GM21825 (cell line): ENCODE measurements at regions not wholly inside any gene's neighbourhood (a gene's known extent, or its start where the extent isn't known, plus 50 kb on each side); places are given as distances from the start of the nearest gene placed in this dataset.

Experiments
- ATAC-seq: cut with Tn5 transposase; IDR thresholded peaks from one replicate; pipeline ENCODE4 v1.9.1; 2021; ENCODE audit warnings: mild to moderate bottlenecking, moderate library complexity; ENCODE audit not compliant: unreplicated experiment

DNA sequence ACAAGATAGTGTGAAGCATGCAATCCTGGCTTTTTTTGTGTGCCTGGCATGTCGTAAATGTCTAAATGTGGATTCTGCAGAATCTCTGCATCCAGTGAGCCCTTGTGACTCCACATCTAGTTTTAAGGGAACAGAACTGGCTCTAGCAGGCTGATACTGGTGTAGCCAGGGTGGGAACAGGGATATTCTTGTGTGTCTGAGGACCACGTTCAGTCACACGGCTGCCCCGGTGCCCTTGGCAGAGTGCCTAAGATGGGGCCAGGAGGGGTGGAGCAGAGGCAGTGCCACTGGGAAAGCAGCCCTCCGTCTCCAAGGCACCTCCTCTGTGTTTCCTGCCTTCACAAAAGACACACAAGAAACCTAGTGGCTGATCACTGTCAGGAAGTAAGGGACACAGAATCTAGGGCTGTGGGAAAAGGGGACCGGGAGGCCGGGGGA lies 91.5 kb upstream of the PARD3B start:
- ATAC-seq, result no peak

DNA sequence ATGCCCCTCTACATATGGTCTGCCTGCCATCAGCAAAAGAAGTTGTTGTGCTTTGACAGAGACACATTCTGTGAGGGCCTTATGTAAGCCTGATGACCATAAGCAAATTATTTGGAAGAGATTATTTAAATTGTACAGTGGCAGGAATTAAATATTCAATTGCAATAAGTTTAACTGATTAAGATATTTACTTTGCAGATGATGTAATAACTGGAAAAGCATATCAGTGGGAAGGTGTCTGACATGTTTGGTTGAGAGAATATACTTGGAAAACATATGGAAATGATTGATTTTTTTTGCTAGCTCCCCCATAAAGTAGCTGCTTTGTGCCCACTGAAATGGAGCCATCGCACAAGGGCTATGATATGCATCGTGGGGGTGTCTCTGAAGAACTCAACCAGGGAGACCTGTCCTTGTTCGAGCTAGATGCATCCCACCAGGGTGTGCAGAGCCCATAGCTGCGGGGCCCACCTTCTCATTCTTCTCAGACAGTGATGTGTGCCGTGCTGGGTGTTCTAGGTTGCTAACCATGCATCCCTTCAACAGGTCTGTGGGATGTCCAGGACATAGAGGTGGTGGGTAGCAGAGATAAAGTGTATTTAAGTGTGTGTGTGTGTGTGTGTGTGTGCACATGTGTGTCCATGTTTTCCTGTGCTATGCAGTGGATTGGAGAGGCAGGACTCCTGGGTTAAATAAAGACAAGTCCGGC lies 90.4 kb upstream of the PARD3B start:
- ATAC-seq, result no peak

DNA sequence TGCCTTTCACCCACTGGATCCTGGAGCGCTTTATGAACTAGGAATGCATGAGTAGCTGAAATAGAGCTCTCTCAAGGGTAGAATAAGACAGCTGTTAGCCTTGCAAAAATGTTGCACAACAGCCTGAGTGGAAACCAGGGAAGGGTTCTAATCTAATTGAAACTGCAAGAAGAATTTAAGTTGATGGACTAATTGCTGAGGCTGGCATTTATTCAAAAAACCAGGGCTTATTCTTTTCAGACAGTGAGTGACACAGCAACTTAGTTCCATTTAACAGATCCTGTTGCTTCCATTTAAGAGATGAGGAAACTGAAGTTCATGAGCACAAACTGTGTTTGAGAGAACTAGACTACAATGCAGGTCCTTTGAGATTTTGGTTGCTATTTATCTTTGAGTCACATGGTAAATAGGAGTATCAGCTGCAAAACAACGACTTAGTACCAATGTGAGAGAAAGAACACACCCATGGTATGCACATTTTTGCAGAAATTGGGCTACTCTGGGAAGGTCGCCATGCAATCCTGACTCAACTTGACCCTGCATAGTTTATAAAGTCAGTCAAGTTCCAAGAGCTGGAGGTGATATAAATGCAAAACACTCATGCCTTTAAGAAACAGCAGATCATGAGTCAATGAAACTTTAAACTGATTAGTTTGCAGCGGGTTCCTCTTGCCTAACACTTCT lies 76.4 kb upstream of the PARD3B start:
- no peak for ATAC-seq

DNA sequence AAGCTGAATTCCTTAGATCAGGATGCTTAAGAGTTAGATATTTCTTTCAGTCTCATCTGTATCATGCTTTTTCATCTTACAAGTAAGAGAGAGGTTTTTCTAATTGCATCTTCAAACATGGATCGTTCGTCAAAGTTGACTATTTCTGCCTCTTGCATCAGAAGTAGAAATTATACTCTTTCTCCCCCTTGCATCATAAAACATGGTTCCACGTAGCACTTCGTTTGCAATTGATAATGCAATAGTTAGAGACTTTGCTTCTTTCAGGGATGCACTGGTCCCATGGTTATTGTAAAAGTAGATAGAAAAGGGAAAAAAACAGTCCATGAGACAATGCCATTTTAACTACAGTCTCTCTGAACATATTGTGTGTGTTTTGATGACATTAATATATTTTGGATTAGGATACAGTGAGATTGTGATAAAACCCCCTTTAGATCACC lies 75.1 kb upstream of the PARD3B start:
- ATAC-seq, result no peak

DNA sequence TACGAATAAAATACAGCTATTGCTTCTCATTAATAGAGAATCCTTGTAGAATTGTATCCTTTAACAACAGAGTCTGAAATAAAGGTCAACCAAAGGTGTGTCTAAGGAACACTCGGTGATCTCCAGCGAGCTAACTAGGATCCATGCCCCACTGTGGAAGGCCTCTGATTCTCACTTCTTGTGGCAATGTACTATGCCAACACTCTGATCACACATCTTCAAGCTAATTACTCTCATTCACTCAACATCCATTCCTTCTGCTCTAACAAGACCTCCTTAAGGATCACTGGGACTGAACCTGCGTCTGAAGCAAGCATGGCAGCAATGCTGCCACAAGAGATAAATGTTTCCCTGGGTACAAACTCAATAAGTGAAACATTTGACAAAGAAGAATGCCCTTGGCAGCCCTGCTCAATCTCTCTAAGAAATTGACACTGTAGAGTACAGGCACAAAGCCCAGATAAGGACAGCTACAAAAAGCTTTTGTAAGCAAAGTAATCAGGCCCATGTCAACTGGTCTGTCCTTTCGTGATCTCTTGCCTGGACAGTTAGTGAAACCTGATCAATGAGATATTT lies 74.6 kb upstream of the PARD3B start:
- no peak for ATAC-seq

DNA sequence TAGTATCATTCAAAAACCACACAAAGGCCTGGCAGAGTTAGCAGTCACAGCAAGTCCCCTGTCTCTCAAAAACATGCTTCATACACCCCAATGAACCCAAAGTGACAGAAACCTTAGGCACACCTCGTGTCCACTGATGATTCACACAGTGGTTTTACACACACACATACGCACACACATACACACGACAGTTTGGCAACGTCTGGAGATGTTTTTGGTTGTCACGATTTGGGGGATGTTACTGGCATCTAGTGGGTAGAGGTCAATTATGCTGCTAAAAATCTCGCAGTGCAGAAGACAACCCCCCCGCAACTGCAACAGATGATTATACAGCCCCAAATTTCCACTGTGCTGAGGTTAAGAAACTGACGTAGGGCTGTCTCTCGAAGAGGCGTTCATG lies 72.9 kb upstream of the PARD3B start:
- no peak for ATAC-seq

DNA sequence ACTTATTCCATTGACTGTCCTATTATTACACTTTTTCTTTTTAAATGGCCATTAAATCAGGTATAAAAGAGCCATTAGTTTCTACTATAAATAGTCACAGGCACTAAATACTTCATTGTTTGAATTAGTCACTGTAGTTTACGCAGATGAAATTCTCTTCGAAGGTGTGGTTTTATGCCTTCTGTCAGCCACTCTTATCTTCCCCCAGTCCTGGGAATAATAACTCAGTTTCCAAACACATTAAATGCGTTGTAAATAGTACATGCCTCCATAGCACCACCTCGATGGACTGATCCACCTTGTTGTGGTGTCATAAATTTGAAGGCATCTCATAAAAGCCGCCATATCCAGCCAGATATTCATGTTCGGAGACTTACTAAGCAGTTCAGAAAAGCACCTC lies 72.1 kb upstream of the PARD3B start:
- ATAC-seq, result no peak

DNA sequence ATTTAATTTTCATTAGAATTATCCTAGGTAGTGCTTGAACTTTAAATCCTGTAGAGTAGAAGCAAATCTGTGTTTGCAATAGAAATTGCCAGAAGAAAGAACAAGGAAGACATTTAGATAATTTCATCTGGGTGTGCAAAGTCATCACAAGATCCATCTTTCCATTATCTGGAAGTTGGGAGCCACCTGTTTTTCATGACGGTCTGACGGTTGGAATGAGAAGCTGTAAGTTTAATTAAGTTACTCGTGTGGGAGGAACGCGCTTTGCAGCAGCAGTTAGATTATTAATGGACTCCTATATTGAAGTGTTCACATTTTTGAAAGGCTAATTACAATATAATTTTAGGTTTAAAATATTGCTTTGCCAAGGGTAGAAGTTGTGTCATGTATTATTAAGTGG lies 69.9 kb upstream of the PARD3B start:
- no peak for ATAC-seq

DNA sequence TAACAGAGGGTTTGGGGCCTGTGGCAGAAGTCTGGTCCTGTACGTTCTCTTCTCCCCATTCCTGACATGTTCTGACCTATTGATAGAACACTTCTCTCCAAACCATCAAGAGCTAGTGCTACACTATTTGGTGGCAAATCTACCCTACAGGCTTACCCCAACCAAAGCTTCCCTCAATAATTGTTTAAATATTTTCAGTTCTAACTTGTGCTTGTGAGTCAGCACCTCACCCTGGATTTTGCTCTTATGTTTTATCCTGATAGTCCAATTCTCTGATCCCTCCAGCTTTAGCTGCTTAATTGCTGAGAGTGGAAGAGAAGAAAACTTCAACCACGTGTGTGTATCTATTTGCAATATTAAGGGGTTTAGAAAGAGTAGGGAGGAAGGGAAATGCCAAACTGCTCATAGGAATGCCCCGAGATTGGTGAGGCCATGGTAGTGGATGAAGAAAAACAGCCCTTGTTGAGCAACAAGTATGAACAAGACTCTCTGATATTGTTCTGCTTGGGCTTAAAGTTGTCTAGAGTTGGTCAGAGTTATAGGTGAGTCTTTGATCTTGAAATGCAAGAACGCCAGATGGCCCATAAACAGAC lies 67.8 kb upstream of the PARD3B start:
- no peak for ATAC-seq

DNA sequence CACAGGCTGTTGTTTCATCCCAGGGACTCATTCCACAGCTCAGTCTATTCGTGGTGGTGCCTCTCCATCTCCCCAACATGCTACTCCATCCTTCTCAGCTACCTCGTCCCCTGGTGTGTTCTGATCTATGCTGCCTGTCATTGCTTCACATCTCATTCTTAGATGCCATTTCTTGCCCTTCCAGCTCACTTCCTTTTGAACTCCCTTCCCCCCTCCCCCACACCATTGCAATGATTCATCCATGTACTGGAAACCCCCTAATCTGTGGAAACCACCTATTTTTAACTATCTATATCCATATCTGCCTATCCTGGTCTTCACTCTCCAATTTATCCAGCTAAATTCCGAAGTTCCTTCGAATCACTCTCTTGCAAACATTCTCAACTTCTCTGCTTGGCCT lies 65.7 kb upstream of the PARD3B start:
- ATAC-seq, result no peak

DNA sequence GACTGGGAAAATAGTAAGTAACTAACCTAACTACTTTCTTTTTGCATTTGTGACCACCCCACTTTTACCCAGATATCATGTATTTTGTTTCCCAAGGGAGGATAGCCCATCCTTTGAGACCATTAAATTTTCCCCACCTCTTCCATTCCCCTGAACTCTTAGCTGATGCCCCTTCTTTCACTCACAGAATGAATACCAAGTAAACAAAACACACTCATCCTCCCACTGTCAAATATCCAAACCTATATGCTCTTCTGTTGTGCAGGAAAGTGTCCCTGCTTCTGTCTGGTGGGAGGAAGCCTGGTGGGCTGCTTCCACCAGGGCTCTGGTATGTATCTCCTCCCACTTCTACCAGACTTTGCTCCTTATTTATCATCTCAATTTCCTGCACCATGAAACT lies 64.6 kb upstream of the PARD3B start:
- ATAC-seq, result no peak

DNA sequence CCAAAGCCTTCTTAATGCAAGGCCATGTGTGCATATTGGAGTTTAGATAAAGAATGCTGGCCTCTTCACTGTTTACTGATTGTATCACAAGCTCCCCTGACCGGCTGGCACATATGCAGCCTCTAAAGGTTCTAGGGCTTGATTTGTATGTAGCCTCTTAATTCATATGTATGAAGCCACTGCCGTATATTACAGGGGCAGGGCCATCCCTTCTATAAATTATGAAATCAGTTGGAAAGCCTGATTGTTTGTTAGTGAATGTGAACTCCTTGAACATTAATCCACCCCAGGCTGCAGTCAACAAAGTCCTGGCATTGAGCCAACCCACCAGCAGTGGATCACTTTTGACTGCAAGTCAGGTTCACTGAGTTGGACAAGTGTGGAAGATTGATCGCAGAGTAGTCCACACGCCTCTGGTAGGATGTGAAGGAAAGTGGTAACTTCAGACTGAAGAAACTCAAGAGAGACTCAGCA lies 61.6 kb upstream of the PARD3B start:
- ATAC-seq, result no peak

DNA sequence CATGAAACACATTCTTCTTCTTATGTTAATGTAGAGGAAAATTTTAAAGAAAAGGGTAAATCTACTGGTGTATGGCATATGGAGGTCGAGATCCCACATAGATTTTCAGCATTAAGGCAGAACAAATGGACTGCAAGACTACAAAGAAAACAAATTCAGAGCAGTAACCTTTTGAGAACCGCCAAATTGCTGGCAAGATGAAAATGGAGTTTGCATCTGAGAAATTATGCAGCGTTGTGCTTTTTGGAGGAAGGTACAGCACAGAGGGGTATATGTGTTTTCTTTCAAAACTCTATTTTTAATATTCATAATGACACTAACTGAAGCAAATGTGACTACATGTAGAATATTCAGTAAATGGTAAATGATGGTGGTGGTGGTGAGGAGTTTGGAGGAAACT lies 59.0 kb upstream of the PARD3B start:
- ATAC-seq, result no peak

DNA sequence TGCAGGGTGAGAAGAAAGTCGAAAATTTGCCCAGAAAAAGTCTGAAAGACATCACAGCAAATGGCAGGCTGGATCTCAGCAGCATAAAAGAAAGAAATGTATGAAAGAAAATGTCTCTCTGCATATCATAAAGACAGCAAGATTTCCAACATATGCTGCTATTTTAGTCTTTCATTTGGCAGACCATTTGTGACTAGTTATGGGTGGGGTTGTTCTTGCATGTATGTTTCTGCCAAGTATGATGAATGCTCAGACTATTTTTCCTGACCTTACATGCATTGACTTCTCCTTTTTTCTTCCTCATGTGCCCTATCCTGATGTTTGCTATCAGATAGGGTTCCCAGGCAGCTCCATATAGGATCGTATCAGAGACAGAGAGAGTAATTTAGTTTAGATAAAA lies 58.5 kb upstream of the PARD3B start:
- ATAC-seq, result no peak

DNA sequence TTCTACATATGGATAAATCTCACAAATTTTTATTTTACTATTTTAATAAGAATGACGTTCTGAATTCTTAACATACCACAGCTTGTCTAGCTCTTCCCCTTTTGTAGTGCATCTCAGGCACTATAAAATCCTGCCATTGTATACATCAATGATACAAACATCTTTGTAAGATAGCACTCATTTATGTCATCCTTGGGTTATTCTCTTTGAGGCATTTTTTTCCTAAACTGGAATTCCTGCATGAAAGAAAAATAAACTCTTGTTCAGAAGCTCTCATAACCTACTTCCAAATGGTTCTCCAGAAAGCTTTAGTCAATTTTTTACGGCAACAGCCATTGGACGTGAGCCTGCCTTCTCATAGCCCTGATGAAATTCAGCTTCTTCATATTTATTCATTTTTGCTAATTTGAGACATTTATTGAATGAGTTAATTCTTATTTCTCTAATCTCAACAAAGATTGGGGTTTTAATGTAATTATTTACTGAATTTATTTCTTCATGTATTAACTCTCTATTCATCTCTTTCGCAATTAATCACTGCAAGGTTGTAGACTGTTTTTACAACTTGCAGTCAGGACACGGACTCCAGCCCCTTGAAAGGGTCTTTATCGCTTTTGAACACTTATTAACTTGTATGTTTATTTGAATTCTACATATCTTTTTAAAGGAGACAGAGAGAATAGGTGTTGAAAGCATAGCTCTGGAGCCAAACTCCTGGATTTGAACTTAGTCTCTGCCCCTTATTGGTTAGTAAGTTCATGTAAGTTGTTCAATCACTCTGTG lies 57.6 kb upstream of the PARD3B start:
- ATAC-seq, result no peak

DNA sequence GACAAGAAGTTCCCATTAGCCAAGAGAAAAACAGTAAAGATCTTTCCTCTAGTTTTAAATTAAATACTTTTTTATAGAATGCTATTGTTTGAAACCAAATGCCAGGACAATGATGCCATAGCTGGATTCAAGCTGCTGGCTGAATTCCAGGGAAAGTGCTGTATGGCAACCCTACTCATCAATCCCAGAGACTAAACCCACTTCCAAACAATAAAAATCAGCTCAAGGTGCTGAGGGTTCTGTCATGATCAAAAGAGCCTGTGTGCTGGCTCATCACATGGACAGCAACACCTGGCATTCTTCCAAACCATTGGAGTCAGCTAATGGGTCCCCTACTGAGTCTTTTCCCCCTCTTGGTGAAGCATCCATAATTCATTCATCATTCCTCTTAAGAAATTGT lies 53.7 kb upstream of the PARD3B start:
- no peak for ATAC-seq

DNA sequence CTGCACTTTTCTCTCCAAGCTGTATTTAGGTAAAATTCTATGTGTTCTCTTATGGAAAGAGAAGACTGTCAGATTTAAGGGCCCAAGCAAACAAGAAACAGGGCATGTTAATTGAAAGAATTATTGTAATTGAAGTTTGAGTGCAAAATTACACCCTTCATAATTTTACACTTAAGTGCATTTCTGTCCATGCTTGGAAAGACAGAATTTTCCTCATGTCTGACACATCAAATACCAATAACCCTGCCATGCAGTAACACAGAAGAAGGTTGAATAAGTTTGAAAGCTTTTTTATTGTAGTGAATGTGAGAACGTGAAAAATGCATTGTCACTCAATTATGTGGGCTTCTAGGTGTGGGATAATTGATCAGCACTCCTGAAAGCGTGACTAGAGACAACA lies 52.9 kb upstream of the PARD3B start:
- no peak for ATAC-seq

DNA sequence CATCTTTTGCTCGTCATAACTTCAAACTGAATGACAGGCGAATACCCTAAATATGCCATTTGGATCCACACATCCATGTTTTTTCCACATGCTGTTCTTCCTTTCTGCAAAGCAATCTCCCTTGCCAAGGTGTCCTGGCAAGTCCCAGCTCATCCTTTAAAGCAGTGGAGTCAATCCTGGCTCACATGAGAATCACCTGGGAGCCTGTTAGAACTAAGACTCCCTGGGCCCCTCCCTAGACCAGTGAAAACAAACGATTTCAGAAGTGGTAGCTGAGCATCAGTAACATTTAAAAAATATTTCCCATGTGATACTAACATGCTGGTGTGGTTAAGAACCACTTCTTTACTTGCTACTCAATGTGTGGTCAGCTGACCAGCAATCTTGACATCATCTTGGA lies 50.6 kb upstream of the PARD3B start:
- ATAC-seq, result no peak

DNA sequence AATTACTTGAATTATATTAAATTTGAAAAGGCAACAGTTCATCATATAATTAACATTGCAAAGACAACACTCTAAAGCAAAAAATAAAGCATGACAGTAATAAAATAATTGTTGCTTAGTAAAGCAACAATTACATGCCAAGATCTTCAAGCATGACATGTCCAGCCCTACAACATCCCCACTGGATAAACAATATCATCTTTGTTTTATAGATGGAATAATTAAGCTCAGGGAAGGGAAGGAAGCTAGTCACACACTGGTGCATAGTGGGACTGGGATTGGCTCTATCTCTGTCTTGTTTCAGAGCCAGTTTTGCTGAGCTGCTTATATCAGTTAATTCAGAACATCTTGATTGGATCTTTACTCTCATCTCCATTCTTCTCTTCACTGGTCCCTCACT lies 49.9 kb upstream of the PARD3B start:
- no peak for ATAC-seq
